Spleen (tissue), 11 donors: ENCODE measurements at regions not wholly inside any gene's neighbourhood (a gene's known extent, or its start where the extent isn't known, plus 50 kb on each side); places are given as distances from the start of the nearest gene placed in this dataset.

Experiments used
- DNase-seq: peaks from one replicate; pipeline ENCODE4 v3.0.0-alpha.2; 2020
- H3K27ac ChIP-seq, 8 donors: fragments of 200-600 bp; sonication (generic) in 7 of 8; 1 replicate in 4 of 8; 2 replicates in 4 of 8; pipeline versions ENCODE4 v1.5.0 to v1.8.0; 2016 to 2021; ENCODE audit warnings: inconsistent platforms in 4 of 8, mild to moderate bottlenecking in 4 of 8, moderate library complexity in 1 of 8
- H3K27me3 ChIP-seq, 7 donors: fragments of 200-600 bp; sonication (generic) in 6 of 7; replicated peaks in 1 of 7; 1 replicate in 4 of 7; 2 replicates in 3 of 7; pipeline versions ENCODE4 v1.5.0 to v1.8.0; 2016 to 2021; ENCODE audit warnings: inconsistent platforms in 3 of 7, mild to moderate bottlenecking in 1 of 7
- H3K36me3 ChIP-seq, 6 donors: fragments of 200-600 bp; sonication (generic) in 5 of 6; 1 replicate in 4 of 6; 2 replicates in 2 of 6; pipeline versions ENCODE4 v1.5.0 to v1.8.0; 2016 to 2021; ENCODE audit warnings: inconsistent platforms in 2 of 6
- H3K4me1 ChIP-seq, 6 donors: fragments of 200-600 bp; sonication (generic) in 5 of 6; 1 replicate in 3 of 6; 2 replicates in 3 of 6; pipeline versions ENCODE4 v1.5.0 to v1.8.0; 2016 to 2021; ENCODE audit warnings: inconsistent platforms in 3 of 6
- H3K4me3 ChIP-seq, 8 donors: fragments of 200-600 bp; sonication (generic) in 7 of 8; 1 replicate in 4 of 8; 2 replicates in 4 of 8; pipeline versions ENCODE4 v1.5.0 to v1.8.0; 2016 to 2021; ENCODE audit warnings: inconsistent platforms in 4 of 8, mild to moderate bottlenecking in 4 of 8, moderate library complexity in 2 of 8
- H3K9me3 ChIP-seq, 8 donors: fragments of 200-600 bp; sonication (generic) in 7 of 8; 1 replicate in 4 of 8; 2 replicates in 4 of 8; pipeline versions ENCODE4 v1.5.0 to v1.8.0; 2016 to 2021; ENCODE audit warnings: inconsistent platforms in 4 of 8
- CTCF ChIP-seq, 11 experiments: fragments of 200-600 bp in 7 of 11; fragments of 450-650 bp in 4 of 11; sonication (generic) in 4 of 11; IDR thresholded peaks in 8 of 11; conservative IDR thresholded peaks in 3 of 11; 1 replicate in 7 of 11; 2 replicates in 4 of 11; pipeline versions ENCODE4 v1.4.0 to v1.8.0; 2016 to 2021; ENCODE audit warnings: antibody characterized with exemption in 11 of 11, inconsistent platforms in 4 of 11, mild to moderate bottlenecking in 1 of 11
- POLR2A ChIP-seq, 3 donors: fragments of 450-650 bp; IDR thresholded peaks; one replicate each; pipeline ENCODE4 v1.5.1; 2017; ENCODE audit warnings: antibody characterized with exemption in 3 of 3, mild to moderate bottlenecking in 1 of 3
- POLR2AphosphoS5 ChIP-seq, 3 donors: sonication (generic); formaldehyde crosslinking; IDR thresholded peaks; one replicate each; pipeline ENCODE4 v1.5.1; 2017; ENCODE audit warnings: antibody characterized with exemption in 3 of 3
- WGBS, 5 donors: extraction: QIAGEN DNeasy Blood & Tissue Kit in 3 of 5; methylation state at CpG; one replicate each; pipeline versions ENCODE4 v1.1.5 to v1.1.7; 2013 to 2018; 5-methylcytosine and 5-hydroxymethylcytosine counted together
- intact Hi-C: fragments of 100-400 bp; cut with DNase I; formaldehyde crosslinking; loops from one replicate; pipeline ENCODE4 v1.15.0; 2023; ENCODE audit warnings: low total_unique reads
- donor health status: healthy with polysubstance abuse.
- donor health status: DM: no; HTN: no; CAD: no; lungs with moderate emphysema.
- donor health status: DM: no; HTN: no; CAD: no.
- donor health status: Bipolar disorder and iron deficiency.
- donor health status: healthy.
- donor health status: DM: no; HTN: no; CAD: no.
- donor health status: DM: yes; HTN: yes; CAD: no.

GRCh38 chr6:122130518-122130917 lies 268.9 kb upstream of the HSF2 start:
- WGBS, 5 donors: 88 to 92% (median 89%) methylated on average over 2 of the region's 2 CpGs
- Histone ChIP-seq H3K27me3 (no peaks in the 10 kb centered on the region), H3K4me3 (no peak overlapping the region), H3K4me1 (no peaks in the 10 kb centered on the region), H3K36me3 (no peaks in the 10 kb centered on the region), H3K9me3 (no peaks in the 10 kb centered on the region), H3K27ac (no peak overlapping the region)
- TF ChIP-seq POLR2AphosphoS5 (IDR thresholded peaks at IDR 0.05): no peak
- TF ChIP-seq POLR2A (IDR thresholded peaks at IDR 0.05): no peak
- no peak for TF ChIP-seq CTCF (IDR thresholded peaks at IDR 0.05 in 8 of 11, conservative IDR thresholded peaks at IDR 0.05 in 3 of 11)
- intact Hi-C loops: no loop called here
- no peak for DNase-seq

- WGBS, 5 donors: 53 to 70% (median 58%) methylated on average over 1 of the region's 1 CpG
- Histone ChIP-seq H3K27me3 (no peaks in the 10 kb centered on the region), H3K36me3 (no peaks in the 10 kb centered on the region), H3K4me1 (no peaks in the 10 kb centered on the region), H3K9me3 (peaks cover 0 to 3% (median 0%) of the 10 kb centered on the region in 8 donors), H3K4me3 (no peak overlapping the region), H3K27ac (no peak overlapping the region)
- no peak for TF ChIP-seq POLR2A (IDR thresholded peaks at IDR 0.05)
- TF ChIP-seq POLR2AphosphoS5 (IDR thresholded peaks at IDR 0.05): no peak
- no peak for TF ChIP-seq CTCF (IDR thresholded peaks at IDR 0.05 in 8 of 11, conservative IDR thresholded peaks at IDR 0.05 in 3 of 11)
- no peak for DNase-seq
- intact Hi-C loops: no loop called here
Observed at GRCh38 chr6:122136386-122136785, 263.1 kb upstream of the HSF2 start.

GRCh38 chr6:122140031-122140430 lies 259.4 kb upstream of the HSF2 start:
- Histone ChIP-seq H3K36me3 (no peaks in the 10 kb centered on the region), H3K9me3 (peaks cover 0 to 3% (median 0%) of the 10 kb centered on the region in 8 donors), H3K27me3 (no peaks in the 10 kb centered on the region), H3K4me3 (no peak overlapping the region), H3K4me1 (no peaks in the 10 kb centered on the region), H3K27ac (no peak overlapping the region)
- intact Hi-C loops: no loop called here
- no peak for DNase-seq
- TF ChIP-seq CTCF (IDR thresholded peaks at IDR 0.05 in 8 of 11, conservative IDR thresholded peaks at IDR 0.05 in 3 of 11): no peak
- TF ChIP-seq POLR2AphosphoS5 (IDR thresholded peaks at IDR 0.05): no peak
- TF ChIP-seq POLR2A (IDR thresholded peaks at IDR 0.05): no peak

GRCh38 chr6:122141246-122141645 lies 258.2 kb upstream of the HSF2 start:
- Histone ChIP-seq H3K4me1 (no peaks in the 10 kb centered on the region), H3K9me3 (peaks cover 0 to 3% (median 0%) of the 10 kb centered on the region in 8 donors), H3K4me3 (no peak overlapping the region), H3K36me3 (no peaks in the 10 kb centered on the region), H3K27me3 (no peaks in the 10 kb centered on the region), H3K27ac (no peak overlapping the region)
- intact Hi-C loops: no loop called here
- 66 to 80% (median 75%) methylated on average over 2 of the region's 2 CpGs for WGBS, 5 donors
- TF ChIP-seq CTCF (IDR thresholded peaks at IDR 0.05 in 8 of 11, conservative IDR thresholded peaks at IDR 0.05 in 3 of 11): no peak
- no peak for TF ChIP-seq POLR2AphosphoS5 (IDR thresholded peaks at IDR 0.05)
- TF ChIP-seq POLR2A (IDR thresholded peaks at IDR 0.05): no peak
- no peak for DNase-seq
